PFSK-1 (cell line): ENCODE measurements at regions not wholly inside any gene's neighbourhood (a gene's known extent, or its start where the extent isn't known, plus 50 kb on each side); places are given as distances from the start of the nearest gene placed in this dataset.

Experiments used
- POLR2AphosphoS5 ChIP-seq: IDR thresholded peaks from 2 replicates; pipeline ENCODE4 v1.6.1; 2012; ENCODE audit warnings: low read depth, mild to moderate bottlenecking, control low read depth, low read length, moderate library complexity
- REST ChIP-seq, 2 experiments: IDR thresholded peaks; 2 replicates each; pipeline versions ENCODE4 v1.6.1 to v1.8.0; 2011 to 2012; ENCODE audit warnings: low read depth in 2 of 2, low read length in 2 of 2, control low read depth in 1 of 2, inconsistent platforms in 1 of 2, mild to moderate bottlenecking in 1 of 2, moderate library complexity in 1 of 2; ENCODE audit not compliant: insufficient read depth in 1 of 2
- TAF1 ChIP-seq: IDR thresholded peaks from 2 replicates; pipeline ENCODE4 v1.6.1; 2012; ENCODE audit warnings: low read length, control low read depth, borderline replicate concordance; ENCODE audit not compliant: insufficient read depth

- no peak for TF ChIP-seq REST (IDR thresholded peaks at IDR 0.05; ENCODE audit: insufficient read depth in 1 of 2, low read depth in 2 of 2, low read length in 2 of 2)
- TF ChIP-seq POLR2AphosphoS5 = no peak
- no peak for TF ChIP-seq TAF1
These were observed 113.2 kb upstream of the CSF3R start for GRCh38 chr1:36595921-36596320.
